Loucy (cell line): ENCODE measurements at regions not wholly inside any gene's neighbourhood (a gene's known extent, or its start where the extent isn't known, plus 50 kb on each side); places are given as distances from the start of the nearest gene placed in this dataset.

Source experiments
- EZH2phosphoT487 ChIP-seq: fragments of 200-600 bp; IDR thresholded peaks from 2 replicates; pipeline ENCODE4 v1.6.1; 2018; ENCODE audit warnings: antibody characterized with exemption, mild to moderate bottlenecking, moderate library complexity, borderline replicate concordance
- TF ChIP-seq, protein P1 (sequence below): fragments of 200-600 bp; sonication (generic); conservative IDR thresholded peaks from 2 replicates; pipeline ENCODE4 v1.5.1; 2014; ENCODE audit warnings: mild to moderate bottlenecking, antibody characterized with exemption, low read length

DNA sequence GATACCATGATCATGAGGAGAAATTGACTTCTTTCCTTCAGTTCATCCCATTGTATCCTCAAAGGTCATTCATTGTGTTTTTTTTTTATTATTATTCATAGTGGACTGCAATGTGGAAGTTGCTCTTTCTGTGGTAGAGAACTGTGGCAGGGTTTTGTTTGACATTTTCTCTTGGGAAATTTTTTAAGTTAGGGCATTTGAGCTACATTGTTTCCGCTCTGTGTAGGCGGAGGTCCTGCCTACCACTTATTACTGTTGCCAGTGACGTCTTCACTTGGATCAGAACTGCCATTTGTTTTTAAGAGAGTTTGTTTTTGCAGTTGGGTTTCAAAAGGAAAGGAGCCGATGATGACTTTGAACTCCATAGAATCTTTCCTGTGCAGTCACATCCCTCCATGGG lies 287.4 kb upstream of the FMN2 start:
- TF ChIP-seq, protein P1, sequence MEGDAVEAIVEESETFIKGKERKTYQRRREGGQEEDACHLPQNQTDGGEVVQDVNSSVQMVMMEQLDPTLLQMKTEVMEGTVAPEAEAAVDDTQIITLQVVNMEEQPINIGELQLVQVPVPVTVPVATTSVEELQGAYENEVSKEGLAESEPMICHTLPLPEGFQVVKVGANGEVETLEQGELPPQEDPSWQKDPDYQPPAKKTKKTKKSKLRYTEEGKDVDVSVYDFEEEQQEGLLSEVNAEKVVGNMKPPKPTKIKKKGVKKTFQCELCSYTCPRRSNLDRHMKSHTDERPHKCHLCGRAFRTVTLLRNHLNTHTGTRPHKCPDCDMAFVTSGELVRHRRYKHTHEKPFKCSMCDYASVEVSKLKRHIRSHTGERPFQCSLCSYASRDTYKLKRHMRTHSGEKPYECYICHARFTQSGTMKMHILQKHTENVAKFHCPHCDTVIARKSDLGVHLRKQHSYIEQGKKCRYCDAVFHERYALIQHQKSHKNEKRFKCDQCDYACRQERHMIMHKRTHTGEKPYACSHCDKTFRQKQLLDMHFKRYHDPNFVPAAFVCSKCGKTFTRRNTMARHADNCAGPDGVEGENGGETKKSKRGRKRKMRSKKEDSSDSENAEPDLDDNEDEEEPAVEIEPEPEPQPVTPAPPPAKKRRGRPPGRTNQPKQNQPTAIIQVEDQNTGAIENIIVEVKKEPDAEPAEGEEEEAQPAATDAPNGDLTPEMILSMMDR = no peak
- TF ChIP-seq EZH2phosphoT487 = no peak
